Psoas muscle (tissue), 7 donors: ENCODE measurements at regions not wholly inside any gene's neighbourhood (a gene's known extent, or its start where the extent isn't known, plus 50 kb on each side); places are given as distances from the start of the nearest gene placed in this dataset.

Source experiments
- ATAC-seq, 4 donors: fragments of 200-7000 bp; cut with Tn5 transposase; one replicate each; pipeline ENCODE4 v1.9.1; 2020; ENCODE audit warnings: moderate library complexity in 3 of 4, mild to moderate bottlenecking in 2 of 4
- DNase-seq, 2 donors: peaks; one replicate each; pipeline ENCODE4 v3.0.0-alpha.2; 2020
- H3K27ac ChIP-seq: fragments of 200-600 bp; one replicate; pipeline ENCODE4 v1.8.0; 2022
- H3K27me3 ChIP-seq, 3 donors: fragments of 200-600 bp in 1 of 3; one replicate each; pipeline versions ENCODE4 v1.6.1 to v1.8.0; 2013 to 2022; ENCODE audit warnings: low read length in 2 of 3, mild to moderate bottlenecking in 2 of 3, moderate library complexity in 1 of 3; ENCODE audit not compliant: insufficient read depth in 3 of 3
- H3K36me3 ChIP-seq, 2 donors: fragments of 200-600 bp in 1 of 2; one replicate each; pipeline versions ENCODE4 v1.6.1 to v1.8.0; 2013 to 2022; ENCODE audit warnings: low read depth in 1 of 2, mild to moderate bottlenecking in 1 of 2, moderate library complexity in 1 of 2; ENCODE audit not compliant: insufficient read depth in 1 of 2
- H3K4me1 ChIP-seq: fragments of 200-600 bp; one replicate; pipeline ENCODE4 v1.8.0; 2022
- H3K4me3 ChIP-seq: fragments of 200-600 bp; one replicate; pipeline ENCODE4 v1.8.0; 2022; ENCODE audit warnings: mild to moderate bottlenecking
- H3K9me3 ChIP-seq: fragments of 200-600 bp; one replicate; pipeline ENCODE4 v1.8.0; 2022
- WGBS, 3 donors: extraction: QIAGEN DNeasy Blood & Tissue Kit; methylation state at CpG; one replicate each; pipeline versions ENCODE4 v1.1.6 to v1.1.7; 2013; 5-methylcytosine and 5-hydroxymethylcytosine counted together
- intact Hi-C, 2 donors: fragments of 100-400 bp; cut with DNase I; formaldehyde crosslinking; loops; one replicate each; pipeline versions ENCODE4 v1.11.0 to v1.14.2; 2022
- TF ChIP-seq, protein P1 (sequence below): fragments of 200-600 bp; IDR thresholded peaks from one replicate; pipeline ENCODE4 v1.8.0; 2022; ENCODE audit warnings: antibody characterized with exemption
- donor health status: healthy with polysubstance abuse.
- donor health status: DM: no; HTN: no; CAD: no; lungs with moderate emphysema.
- donor health status: Bipolar disorder and iron deficiency.
- donor health status: healthy.
- donor health status: DM: yes; HTN: yes; CAD: no.
- donor health status: DM: no; HTN: no; CAD: no.
- donor health status: DM: yes; HTN: yes; CAD: no.

DNA sequence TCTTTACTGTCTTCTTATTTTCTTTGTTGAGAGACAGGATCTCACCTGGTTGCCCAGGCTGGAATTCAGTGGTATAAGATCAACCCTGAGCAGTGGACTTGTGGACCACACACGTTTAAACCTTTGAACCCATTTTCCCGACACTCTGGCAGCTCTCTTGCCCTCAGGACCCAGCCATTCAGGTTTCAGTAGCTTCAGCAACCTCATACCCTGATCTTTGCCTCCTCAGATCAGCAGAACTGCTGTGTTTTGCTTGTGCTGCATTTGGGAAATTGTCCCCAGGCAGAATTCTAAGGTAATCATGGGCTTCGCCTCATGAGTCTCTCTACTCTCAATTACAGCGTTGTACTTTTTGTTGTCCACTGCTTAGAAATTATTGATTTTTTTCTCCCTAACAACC is 317.6 kb upstream of the KIAA1217 start:
- intact Hi-C loops, result no loop called here
- no peak for DNase-seq
- no peaks in the 10 kb centered on the region for H3K36me3 ChIP-seq
- 83 to 89% (median 85%) methylated on average over 4 of the region's 4 CpGs for WGBS, 3 donors
- TF ChIP-seq, protein P1, sequence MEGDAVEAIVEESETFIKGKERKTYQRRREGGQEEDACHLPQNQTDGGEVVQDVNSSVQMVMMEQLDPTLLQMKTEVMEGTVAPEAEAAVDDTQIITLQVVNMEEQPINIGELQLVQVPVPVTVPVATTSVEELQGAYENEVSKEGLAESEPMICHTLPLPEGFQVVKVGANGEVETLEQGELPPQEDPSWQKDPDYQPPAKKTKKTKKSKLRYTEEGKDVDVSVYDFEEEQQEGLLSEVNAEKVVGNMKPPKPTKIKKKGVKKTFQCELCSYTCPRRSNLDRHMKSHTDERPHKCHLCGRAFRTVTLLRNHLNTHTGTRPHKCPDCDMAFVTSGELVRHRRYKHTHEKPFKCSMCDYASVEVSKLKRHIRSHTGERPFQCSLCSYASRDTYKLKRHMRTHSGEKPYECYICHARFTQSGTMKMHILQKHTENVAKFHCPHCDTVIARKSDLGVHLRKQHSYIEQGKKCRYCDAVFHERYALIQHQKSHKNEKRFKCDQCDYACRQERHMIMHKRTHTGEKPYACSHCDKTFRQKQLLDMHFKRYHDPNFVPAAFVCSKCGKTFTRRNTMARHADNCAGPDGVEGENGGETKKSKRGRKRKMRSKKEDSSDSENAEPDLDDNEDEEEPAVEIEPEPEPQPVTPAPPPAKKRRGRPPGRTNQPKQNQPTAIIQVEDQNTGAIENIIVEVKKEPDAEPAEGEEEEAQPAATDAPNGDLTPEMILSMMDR, result no peak
- no peak for ATAC-seq
- H3K27ac ChIP-seq, result no peak overlapping the region
- H3K4me1 ChIP-seq, result no peaks in the 10 kb centered on the region
- no peaks in the 10 kb centered on the region for H3K27me3 ChIP-seq
- H3K4me3 ChIP-seq, result no peak overlapping the region
- no peaks in the 10 kb centered on the region for H3K9me3 ChIP-seq

DNA sequence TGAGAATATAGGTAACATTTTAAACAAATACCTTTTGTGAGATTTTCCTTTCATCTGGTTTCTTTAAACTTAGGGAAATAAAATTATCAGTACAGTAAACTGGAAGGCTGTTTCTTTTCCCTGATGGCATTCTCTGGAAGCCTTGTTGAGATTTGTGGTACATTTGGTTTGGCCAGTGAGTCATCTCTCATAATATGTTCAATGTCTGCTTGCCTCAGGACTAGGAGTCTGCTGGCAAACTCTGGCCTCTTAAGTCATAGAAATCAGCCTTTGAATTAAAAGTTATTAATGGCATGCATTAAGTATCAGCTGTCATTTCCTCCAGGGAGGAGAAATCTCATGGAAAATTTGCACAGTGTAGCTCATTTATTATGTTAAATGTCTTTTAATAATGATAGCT is 316.6 kb upstream of the KIAA1217 start:
- no peak for DNase-seq
- H3K4me1 ChIP-seq, result no peaks in the 10 kb centered on the region

DNA sequence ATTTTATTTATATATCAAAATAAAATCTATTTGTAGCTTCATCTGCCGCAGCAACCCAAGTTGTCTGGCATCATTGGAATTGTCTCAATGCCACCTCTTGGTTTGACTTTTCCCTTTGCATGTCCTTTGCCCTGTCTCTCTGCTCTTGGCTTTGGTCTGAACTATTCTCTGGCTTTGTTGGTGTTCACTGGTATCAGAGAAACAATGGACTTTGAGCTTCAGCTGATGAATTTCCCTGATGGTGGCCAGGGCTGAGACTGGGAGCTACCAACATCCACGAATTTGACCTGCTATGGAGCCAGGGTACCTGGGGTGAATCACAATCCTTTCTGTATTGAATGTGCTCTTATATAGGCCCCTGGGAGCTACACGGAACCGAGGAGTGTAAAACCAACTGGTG is 311.7 kb upstream of the KIAA1217 start:
- no peaks in the 10 kb centered on the region for H3K36me3 ChIP-seq
- no peaks in the 10 kb centered on the region for H3K4me1 ChIP-seq
- no peaks in the 10 kb centered on the region for H3K9me3 ChIP-seq
- TF ChIP-seq, protein P1, result no peak
- H3K27me3 ChIP-seq, result no peaks in the 10 kb centered on the region
- intact Hi-C loops, result no loop called here
- no peak overlapping the region for H3K27ac ChIP-seq
- ATAC-seq (no peak), DNase-seq (no peak)
- H3K4me3 ChIP-seq, result no peak overlapping the region
- WGBS, 3 donors, result 75 to 83% (median 82%) methylated on average over 4 of the region's 4 CpGs

More for the DNA sequence above, 316.6 kb upstream of the KIAA1217 start:
- Histone ChIP-seq H3K9me3 (no peaks in the 10 kb centered on the region), H3K36me3 (no peaks in the 10 kb centered on the region), H3K27ac (no peak overlapping the region), H3K4me3 (no peak overlapping the region), H3K27me3 (no peaks in the 10 kb centered on the region)
- TF ChIP-seq, protein P1, result no peak
- intact Hi-C loops, result no loop called here
- no peak for ATAC-seq

DNA sequence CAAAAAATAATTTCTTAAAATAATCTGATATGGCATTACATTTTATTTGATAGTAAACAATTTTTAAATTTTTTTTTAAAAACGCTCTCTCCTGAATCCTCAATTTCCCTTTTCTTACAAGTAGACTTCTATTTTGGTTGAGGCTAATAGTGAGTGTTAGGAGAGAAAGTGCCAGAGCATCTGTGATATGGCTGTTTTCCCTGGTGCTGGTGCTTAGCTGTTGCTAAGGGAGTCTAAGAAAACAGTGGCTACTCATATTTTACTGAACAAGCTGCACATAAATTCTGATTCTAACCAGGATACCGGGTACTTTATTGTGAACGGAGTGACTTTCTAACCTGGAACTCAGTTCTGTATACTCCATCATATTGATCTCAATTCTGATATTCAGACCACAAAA is 311.1 kb upstream of the KIAA1217 start:
- intact Hi-C loops, result no loop called here
- no peak overlapping the region for H3K27ac ChIP-seq
- WGBS, 3 donors, result 42 to 54% (median 52%) methylated on average over 3 of the region's 3 CpGs
- no peaks in the 10 kb centered on the region for H3K4me1 ChIP-seq
- TF ChIP-seq, protein P1, result no peak
- DNase-seq (no peak), ATAC-seq (no peak)
- H3K4me3 ChIP-seq, result no peak overlapping the region
- H3K36me3 ChIP-seq, result no peaks in the 10 kb centered on the region
- no peaks in the 10 kb centered on the region for H3K27me3 ChIP-seq
- no peaks in the 10 kb centered on the region for H3K9me3 ChIP-seq

DNA sequence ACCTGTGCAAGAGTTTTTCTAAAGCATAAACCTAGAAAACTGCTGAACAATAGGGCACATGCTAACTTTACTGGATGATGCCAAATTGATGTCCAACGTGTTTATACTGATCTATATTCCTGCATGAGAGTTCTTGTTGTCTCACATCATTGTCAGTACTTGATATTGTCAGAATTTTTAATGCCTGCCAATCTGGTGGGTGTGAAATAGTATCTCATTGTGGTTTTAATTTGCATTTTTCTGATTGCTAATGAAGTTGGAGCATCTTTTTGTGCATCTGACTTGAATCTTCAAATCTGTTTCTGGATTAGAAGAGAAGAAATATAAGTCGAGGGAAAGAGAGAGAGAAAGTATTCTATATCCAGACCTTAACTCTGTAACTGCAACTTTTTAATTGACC is 309.8 kb upstream of the KIAA1217 start:
- ATAC-seq (no peak), DNase-seq (no peak)
- H3K4me3 ChIP-seq, result no peak overlapping the region
- no peak overlapping the region for H3K27ac ChIP-seq
- WGBS, 3 donors, result 42 to 51% (median 43%) methylated on average over 2 of the region's 2 CpGs
- no peaks in the 10 kb centered on the region for H3K36me3 ChIP-seq
- intact Hi-C loops, result no loop called here
- H3K27me3 ChIP-seq, result no peaks in the 10 kb centered on the region
- H3K9me3 ChIP-seq, result no peaks in the 10 kb centered on the region
- TF ChIP-seq, protein P1, result no peak
- no peaks in the 10 kb centered on the region for H3K4me1 ChIP-seq
